ENCODE measurements at regions not wholly inside any gene's neighbourhood (a gene's known extent, or its start where the extent isn't known, plus 50 kb on each side); places are given as distances from the start of the nearest gene placed in this dataset.

DNA sequence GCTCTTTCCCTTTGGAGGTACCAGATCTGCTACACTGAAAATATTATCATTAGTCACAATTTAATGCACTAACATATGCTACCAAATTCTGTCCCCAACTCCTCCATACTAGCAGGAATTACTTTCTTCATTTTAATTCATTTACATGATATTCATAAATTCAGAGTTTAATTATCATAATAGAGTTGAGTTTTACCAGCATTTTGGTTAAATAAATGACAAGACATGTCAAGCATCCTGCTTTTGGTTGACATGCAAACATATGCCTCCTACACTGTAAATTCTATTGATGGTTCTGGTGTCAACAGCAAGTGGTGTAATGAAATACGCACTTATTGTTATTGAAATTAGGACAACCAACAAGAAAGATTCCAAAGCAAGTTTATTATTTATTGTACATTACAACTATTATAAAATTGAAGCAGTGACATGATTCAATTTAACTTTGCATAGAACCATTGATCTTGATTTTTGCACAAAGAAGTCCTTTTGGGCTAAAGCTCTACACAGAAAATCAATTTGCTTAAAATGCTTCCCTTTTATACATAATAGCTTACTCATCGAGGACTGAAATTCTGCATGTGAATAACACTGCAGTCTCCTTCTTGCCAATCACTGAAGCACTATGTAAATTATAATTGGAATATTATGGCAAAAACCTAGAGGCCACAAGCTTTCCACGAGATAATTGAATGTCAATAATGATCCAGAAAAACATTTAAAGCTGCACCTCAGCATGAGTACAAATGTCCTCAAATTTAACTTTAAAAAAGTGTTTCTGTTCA is 728.6 kb upstream of the ADGRL2 start:
- Mint-ChIP-seq H3K27ac (no peak overlapping the region), H3K27me3 (no peaks in the 10 kb centered on the region), H3K9me3 (ENCODE audit: low read depth) (peaks cover 10% of the 10 kb centered on the region), H3K4me1 (no peaks in the 10 kb centered on the region), H3K4me3 (no peak overlapping the region), H3K36me3 (no peaks in the 10 kb centered on the region)
- CTCF ChIA-PET, result no interaction called here
- DNase-seq (no peak), ATAC-seq (no peak)

GRCh38 chr1:81071072-81071858 is 729.5 kb upstream of the ADGRL2 start:
- Mint-ChIP-seq H3K36me3 (no peaks in the 10 kb centered on the region), H3K4me1 (no peaks in the 10 kb centered on the region), H3K27me3 (no peaks in the 10 kb centered on the region), H3K9me3 (ENCODE audit: low read depth) (peaks cover 10% of the 10 kb centered on the region), H3K4me3 (no peak overlapping the region), H3K27ac (no peak overlapping the region)
- CTCF ChIA-PET, result no interaction called here
- DNase-seq, result no peak
- ATAC-seq, result no peak

GRCh38 chr1:81069856-81070255 is 730.9 kb upstream of the ADGRL2 start:
- no peak for ATAC-seq
- CTCF ChIA-PET, result no interaction called here
- Mint-ChIP-seq H3K4me3 (no peak overlapping the region), H3K27ac (no peak overlapping the region), H3K36me3 (no peaks in the 10 kb centered on the region), H3K4me1 (no peaks in the 10 kb centered on the region), H3K27me3 (no peaks in the 10 kb centered on the region), H3K9me3 (ENCODE audit: low read depth) (peaks cover 7% of the 10 kb centered on the region)
- DNase-seq, result no peak

- no peaks in the 10 kb centered on the region for H3K27me3 Mint-ChIP-seq
- H3K9me3 Mint-ChIP-seq (ENCODE audit: low read depth), result peaks cover 7% of the 10 kb centered on the region
- H3K36me3 Mint-ChIP-seq, result no peaks in the 10 kb centered on the region
- DNase-seq (no peak), ATAC-seq (no peak)
- H3K27ac Mint-ChIP-seq, result no peak overlapping the region
- no peaks in the 10 kb centered on the region for H3K4me1 Mint-ChIP-seq
- CTCF ChIA-PET, result no interaction called here
- H3K4me3 Mint-ChIP-seq, result no peak overlapping the region
Measured at GRCh38 chr1:81068726-81069125, 732.0 kb upstream of the ADGRL2 start.

GRCh38 chr1:81053826-81054225 is 746.9 kb upstream of the ADGRL2 start:
- DNase-seq (no peak), ATAC-seq (no peak)
- Mint-ChIP-seq H3K4me1 (no peaks in the 10 kb centered on the region), H3K27ac (no peak overlapping the region), H3K9me3 (ENCODE audit: low read depth) (peaks cover 2% of the 10 kb centered on the region), H3K4me3 (no peak overlapping the region), H3K36me3 (no peaks in the 10 kb centered on the region), H3K27me3 (no peaks in the 10 kb centered on the region)
- CTCF ChIA-PET, result no interaction called here

- H3K4me1 Mint-ChIP-seq, result no peaks in the 10 kb centered on the region
- no peak for ATAC-seq
Measured at GRCh38 chr1:81052162-81052561, 748.6 kb upstream of the ADGRL2 start.

DNA sequence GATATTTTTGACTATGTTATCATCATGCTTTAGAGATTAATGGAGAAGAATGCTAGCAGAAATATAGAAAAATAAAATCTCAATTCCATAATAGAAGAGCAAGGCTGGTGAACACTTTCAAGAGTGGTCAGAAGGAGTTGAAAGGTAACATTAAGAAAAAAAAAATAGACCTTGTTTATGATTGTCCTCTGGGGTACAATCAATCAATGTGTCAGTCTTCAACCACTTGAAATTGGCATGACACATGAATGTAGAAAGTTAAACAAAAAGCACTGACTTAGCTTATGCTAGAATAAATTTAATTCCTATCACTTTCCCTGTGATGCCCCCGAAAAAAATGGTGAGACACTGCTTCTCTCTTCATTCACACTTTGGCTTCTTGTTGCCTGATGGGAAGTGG is 750.3 kb upstream of the ADGRL2 start:
- no peak for ATAC-seq
- DNase-seq, result no peak
- Mint-ChIP-seq H3K9me3 (ENCODE audit: low read depth) (peaks cover 2% of the 10 kb centered on the region), H3K27ac (no peak overlapping the region), H3K4me3 (no peak overlapping the region), H3K36me3 (no peaks in the 10 kb centered on the region), H3K27me3 (no peaks in the 10 kb centered on the region), H3K4me1 (no peaks in the 10 kb centered on the region)
- CTCF ChIA-PET, result no interaction called here

More at GRCh38 chr1:81052162-81052561, 748.6 kb upstream of the ADGRL2 start:
- no peaks in the 10 kb centered on the region for H3K27me3 Mint-ChIP-seq
- no peaks in the 10 kb centered on the region for H3K36me3 Mint-ChIP-seq
- DNase-seq, result no peak
- H3K4me3 Mint-ChIP-seq, result no peak overlapping the region
- peaks cover 2% of the 10 kb centered on the region for H3K9me3 Mint-ChIP-seq (ENCODE audit: low read depth)
- CTCF ChIA-PET, result no interaction called here
- H3K27ac Mint-ChIP-seq, result no peak overlapping the region

DNA sequence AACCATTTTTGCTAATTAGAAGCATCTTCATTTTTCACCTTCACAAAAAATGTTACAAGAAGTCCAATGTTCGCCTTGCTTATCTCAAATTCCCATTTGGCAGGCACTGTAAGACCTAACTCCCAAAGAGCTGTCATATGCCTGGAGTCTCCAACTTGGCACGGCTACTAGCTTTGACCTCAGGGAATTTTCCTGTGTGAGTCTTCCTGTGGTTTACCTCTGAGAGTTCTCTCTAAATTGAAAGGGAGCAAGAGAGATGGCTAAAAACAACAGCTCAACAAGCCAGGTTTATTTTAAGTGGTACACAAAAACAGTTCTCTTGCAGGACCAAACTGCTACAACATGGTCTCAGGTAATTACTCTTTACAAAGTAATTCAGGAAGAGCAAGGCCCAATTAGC is 756.0 kb upstream of the ADGRL2 start:
- peaks cover 7% of the 10 kb centered on the region for H3K9me3 Mint-ChIP-seq (ENCODE audit: low read depth)
- no peaks in the 10 kb centered on the region for H3K27me3 Mint-ChIP-seq
- no peaks in the 10 kb centered on the region for H3K4me1 Mint-ChIP-seq
- CTCF ChIA-PET, result no interaction called here
- no peak overlapping the region for H3K27ac Mint-ChIP-seq
- H3K4me3 Mint-ChIP-seq, result no peak overlapping the region
- DNase-seq, result no peak
- H3K36me3 Mint-ChIP-seq, result no peaks in the 10 kb centered on the region
- no peak for ATAC-seq

GRCh38 chr1:81042225-81042624 is 758.5 kb upstream of the ADGRL2 start:
- H3K27ac Mint-ChIP-seq, result no peak overlapping the region
- H3K27me3 Mint-ChIP-seq, result no peaks in the 10 kb centered on the region
- no peak for ATAC-seq

DNA sequence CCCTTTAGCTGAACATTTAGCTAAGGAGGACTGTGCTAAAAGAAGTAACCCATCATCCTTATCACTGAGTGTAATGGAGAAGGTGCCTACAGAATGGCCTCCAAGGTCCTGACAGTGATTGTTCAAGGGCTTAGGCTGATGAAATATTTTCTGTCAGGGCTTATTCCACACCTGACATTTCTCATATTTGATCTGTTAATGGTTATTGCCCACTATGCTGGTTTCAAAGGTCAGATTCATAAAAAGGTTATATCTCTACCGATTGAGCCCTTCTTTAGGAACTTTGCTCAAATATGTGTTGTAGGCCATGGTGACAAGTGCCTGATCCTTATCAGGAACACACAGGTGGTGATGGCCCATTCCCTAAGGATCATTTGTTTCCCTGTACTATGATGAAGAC is 766.4 kb upstream of the ADGRL2 start:
- Mint-ChIP-seq H3K9me3 (ENCODE audit: low read depth) (peaks cover 8% of the 10 kb centered on the region), H3K27ac (no peak overlapping the region), H3K27me3 (no peaks in the 10 kb centered on the region), H3K36me3 (no peaks in the 10 kb centered on the region), H3K4me3 (no peak overlapping the region), H3K4me1 (no peaks in the 10 kb centered on the region)
- no peak for DNase-seq
- ATAC-seq, result no peak
- CTCF ChIA-PET, result no interaction called here

More at GRCh38 chr1:81042225-81042624, 758.5 kb upstream of the ADGRL2 start:
- H3K4me3 Mint-ChIP-seq, result no peak overlapping the region
- no peak for DNase-seq
- no peaks in the 10 kb centered on the region for H3K4me1 Mint-ChIP-seq
- H3K9me3 Mint-ChIP-seq (ENCODE audit: low read depth), result peaks cover 9% of the 10 kb centered on the region
- CTCF ChIA-PET, result no interaction called here
- no peaks in the 10 kb centered on the region for H3K36me3 Mint-ChIP-seq

DNA sequence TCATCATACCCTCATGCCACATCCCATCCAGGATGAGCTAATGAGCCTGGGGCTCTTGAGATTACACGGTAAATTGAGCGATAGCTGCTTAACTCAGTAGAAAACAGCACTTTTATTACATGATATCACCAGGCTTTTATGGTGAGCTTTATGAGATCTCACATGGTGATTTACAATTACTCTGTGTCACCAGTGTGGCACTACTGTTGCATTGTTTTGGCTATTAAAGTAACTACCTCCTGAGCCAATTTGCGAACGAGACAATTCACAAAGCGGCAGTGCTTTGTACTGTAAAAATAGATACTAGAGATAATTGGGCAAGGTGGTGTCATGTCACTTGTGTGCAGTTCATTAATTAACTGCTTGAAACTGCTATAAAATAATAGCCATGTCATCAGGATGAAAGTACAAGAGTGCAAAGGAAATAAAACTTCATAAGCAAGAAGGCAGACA is 767.7 kb upstream of the ADGRL2 start:
- Mint-ChIP-seq H3K4me3 (no peak overlapping the region), H3K4me1 (no peaks in the 10 kb centered on the region), H3K27me3 (no peaks in the 10 kb centered on the region), H3K9me3 (ENCODE audit: low read depth) (peaks cover 4% of the 10 kb centered on the region), H3K36me3 (no peaks in the 10 kb centered on the region), H3K27ac (no peak overlapping the region)
- CTCF ChIA-PET, result no interaction called here
- ATAC-seq (no peak), DNase-seq (no peak)

DNA sequence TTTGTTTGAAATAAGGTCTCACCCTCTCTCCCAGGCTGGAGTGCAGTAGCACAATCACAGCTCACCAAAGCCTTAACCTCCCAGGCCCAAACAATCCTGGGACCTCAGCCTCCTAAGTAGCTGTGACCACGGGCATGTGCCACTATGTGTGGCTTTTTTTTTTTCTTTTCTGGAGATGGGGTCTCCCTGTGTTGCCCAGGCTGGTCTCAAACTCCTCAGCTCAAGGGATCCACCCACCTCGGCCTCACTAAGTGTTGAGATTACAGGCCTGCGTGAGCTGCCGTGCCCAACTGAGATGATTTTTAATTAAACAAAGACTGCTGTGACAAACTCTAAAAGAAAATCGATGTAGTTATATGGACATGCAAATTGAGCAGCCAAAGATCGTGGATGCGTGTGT is 768.4 kb upstream of the ADGRL2 start:
- Mint-ChIP-seq H3K36me3 (no peaks in the 10 kb centered on the region), H3K4me1 (no peaks in the 10 kb centered on the region), H3K27ac (no peak overlapping the region), H3K4me3 (no peak overlapping the region), H3K9me3 (ENCODE audit: low read depth) (peaks cover 4% of the 10 kb centered on the region), H3K27me3 (no peaks in the 10 kb centered on the region)
- DNase-seq (no peak), ATAC-seq (no peak)
- CTCF ChIA-PET, result no interaction called here

GRCh38 chr1:81030441-81030840 is 770.3 kb upstream of the ADGRL2 start:
- Mint-ChIP-seq H3K4me3 (no peak overlapping the region), H3K9me3 (ENCODE audit: low read depth) (peaks cover 4% of the 10 kb centered on the region), H3K27me3 (no peaks in the 10 kb centered on the region), H3K36me3 (no peaks in the 10 kb centered on the region), H3K4me1 (no peaks in the 10 kb centered on the region), H3K27ac (no peak overlapping the region)
- no peak for DNase-seq
- CTCF ChIA-PET, result no interaction called here
- no peak for ATAC-seq

GRCh38 chr1:81029266-81029665 is 771.5 kb upstream of the ADGRL2 start:
- no peak for ATAC-seq
- no peak for DNase-seq
- Mint-ChIP-seq H3K27me3 (no peaks in the 10 kb centered on the region), H3K36me3 (no peaks in the 10 kb centered on the region), H3K4me1 (no peaks in the 10 kb centered on the region), H3K9me3 (ENCODE audit: low read depth) (peaks cover 4% of the 10 kb centered on the region), H3K27ac (no peak overlapping the region), H3K4me3 (no peak overlapping the region)
- CTCF ChIA-PET, result no interaction called here

Data from activated CD8-positive, alpha-beta memory T cell treated with anti-CD3 and anti-CD28 coated beads, Interleukin-2, amount 10 ng/mL, durations not matched to agents 7 days and 5 days (primary cell).